Fibroblast of the conjunctiva (primary cell): ENCODE measurements at regions not wholly inside any gene's neighbourhood (a gene's known extent, or its start where the extent isn't known, plus 50 kb on each side); places are given as distances from the start of the nearest gene placed in this dataset.
"Not testable (repeated sequence)": the region's sequence is repeated elsewhere in the genome, so short reads cannot be mapped to it uniquely, and the experiment has no call there.

ENCODE experiments used
- DNase-seq: peaks from one replicate; pipeline ENCODE4 v3.0.0-alpha.2; 2010; ENCODE audit warnings: low read depth

DNA sequence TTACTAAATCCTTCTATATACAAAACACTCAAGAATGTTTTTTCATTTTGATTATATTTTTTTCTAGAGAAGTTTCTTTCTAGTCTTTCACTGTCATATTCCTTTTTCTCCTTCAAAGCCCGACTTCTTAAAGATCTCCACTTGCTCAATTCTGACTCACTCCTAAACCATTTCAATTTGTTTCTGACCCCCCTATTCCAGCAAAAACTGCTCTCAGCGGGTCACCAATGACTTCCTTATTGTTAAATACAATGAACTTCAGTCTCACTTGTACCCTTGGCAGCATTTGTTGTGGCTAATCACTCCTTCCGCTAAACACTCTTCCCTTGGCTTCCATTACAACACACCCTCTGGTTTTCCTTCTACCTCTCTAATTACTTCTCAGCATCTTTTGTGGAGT, 111.1 kb upstream of the RBBP8 start:
- no peak for DNase-seq

DNA sequence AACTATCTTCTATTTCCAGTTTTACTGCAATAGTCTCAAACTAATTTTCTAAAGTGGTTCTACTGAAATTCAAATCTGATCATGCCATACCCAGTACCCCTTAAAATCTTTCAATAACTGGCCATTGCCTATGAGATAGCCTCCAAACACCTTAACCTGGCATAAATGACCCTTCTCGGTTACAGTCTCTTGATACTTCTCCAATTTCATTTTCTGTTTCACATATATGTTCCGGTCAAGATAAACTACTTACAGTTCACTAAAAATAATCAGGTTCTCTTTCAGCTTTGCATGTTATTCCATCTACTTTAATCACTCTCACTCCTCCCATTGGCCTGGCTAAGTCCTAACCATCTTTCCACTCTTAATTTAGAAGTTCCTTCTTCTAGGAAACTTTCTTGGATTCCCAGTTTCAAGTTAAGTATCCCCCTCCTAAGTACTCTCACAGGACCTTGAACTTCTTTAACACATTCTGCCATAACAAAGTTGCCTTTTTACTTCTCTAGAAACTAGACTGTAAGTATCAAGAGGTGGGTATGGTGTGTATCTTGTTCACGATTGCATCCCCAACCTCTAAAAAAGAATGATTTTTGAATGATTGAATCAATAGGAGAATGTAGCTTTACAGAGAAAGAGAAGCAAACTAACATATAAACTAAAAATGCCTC, 110.2 kb upstream of the RBBP8 start:
- no peak for DNase-seq

DNA sequence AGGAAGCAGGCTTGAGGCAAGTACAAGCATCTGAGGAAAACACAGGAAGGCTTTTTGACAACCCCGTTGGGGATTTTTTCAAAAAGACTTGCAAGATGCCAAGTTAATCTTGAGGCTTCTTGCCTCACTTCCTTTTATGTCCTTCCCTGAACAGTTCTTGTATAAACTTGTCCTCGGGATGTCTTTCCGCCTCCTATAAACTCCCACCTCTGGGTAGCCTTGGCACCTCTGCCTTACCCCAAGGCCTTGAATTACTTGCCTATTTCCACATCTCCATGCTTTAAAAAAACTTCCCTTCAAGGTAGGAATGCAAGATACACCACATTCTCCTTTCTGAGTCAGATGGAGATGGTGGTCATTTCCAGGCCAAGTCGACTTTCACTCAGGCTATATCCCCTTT, 106.4 kb upstream of the RBBP8 start:
- DNase-seq, result no peak

- DNase-seq, result no peak
Measured at GRCh38 chr18:22827216-22827615, 105.9 kb upstream of the RBBP8 start.

GRCh38 chr18:22827741-22828140, 105.4 kb upstream of the RBBP8 start:
- no peak for DNase-seq

DNA sequence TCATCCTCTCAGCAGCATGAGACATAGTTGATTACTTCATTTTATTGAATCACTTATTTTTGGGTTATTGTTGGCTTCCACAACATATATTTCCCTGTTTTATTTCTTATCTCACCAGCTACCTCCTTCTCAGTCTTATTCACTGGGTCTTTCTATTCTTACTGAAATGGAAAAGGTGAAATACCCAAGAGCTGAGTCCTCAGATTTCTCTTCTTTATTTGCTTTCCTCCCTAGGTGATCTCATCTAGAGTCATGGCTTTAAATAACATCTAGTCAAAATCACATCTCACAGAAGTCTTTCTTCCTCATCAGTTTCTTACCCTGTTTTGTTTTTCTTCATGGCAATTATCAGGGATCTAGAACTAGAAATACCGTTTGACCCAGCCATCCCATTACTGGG, 105.0 kb upstream of the RBBP8 start:
- no peak for DNase-seq

- not testable (repeated sequence) for DNase-seq
Measured at GRCh38 chr18:22828583-22828982, 104.5 kb upstream of the RBBP8 start.

DNA sequence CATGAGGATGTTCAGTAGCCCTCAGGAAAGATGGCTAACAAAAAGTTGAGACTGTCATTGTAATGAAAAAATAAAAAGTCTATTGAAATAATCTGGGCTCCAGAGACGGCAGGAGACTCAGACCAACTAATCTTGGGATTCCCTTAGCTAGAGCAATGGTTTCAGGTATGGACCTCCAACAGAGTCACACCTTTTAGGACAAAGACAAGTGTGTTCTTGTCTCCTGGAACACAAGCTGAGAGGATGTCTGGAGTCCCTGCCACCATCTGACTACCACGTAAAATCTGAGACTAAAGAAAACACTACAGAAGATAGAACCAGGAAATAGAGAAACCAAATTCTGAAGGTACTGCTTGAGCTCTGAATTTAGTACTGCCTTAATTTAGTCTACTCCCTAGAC, 103.3 kb upstream of the RBBP8 start:
- DNase-seq, result no peak

GRCh38 chr18:22830511-22830910, 102.6 kb upstream of the RBBP8 start:
- DNase-seq, result no peak

DNA sequence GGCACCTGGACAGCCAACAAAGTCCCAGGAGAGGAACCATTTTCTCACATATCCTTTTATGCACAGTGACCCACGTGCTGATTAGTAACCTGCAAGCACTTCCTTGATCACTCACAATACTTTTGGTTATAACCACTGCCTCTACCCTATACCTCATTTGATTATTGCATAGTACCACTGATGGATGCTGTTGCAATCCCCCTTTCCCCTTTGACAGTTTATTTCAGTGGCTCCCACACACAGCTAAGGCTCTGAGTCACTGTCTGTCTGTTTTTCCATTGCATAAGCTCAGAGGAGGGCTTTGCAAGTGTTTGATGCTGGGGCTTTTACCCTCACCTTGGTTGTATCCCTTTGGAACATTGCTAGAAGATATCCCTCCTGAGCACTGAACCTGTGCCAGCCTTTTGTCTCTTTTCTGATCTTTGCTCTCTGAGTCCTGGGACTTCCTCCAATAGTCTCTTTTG, 101.7 kb upstream of the RBBP8 start:
- no peak for DNase-seq

DNA sequence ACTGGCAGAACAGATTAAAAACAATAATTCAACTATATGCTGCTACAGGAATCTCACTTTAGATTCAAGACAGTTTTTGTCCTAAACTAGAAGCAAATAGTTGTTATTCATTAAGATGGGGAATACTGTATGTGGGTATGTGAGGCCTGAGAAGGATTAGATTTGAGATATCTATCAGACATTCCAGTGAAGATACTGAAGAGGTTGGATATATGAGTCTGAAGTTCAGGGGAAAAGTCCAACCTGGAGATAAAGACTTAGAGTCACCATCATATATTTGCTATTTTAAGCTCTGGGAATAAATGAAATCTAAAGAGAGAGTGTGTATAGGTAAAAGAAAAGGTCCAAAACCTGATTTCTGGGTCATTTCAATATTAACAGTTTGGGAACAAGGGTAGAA, 96.2 kb upstream of the RBBP8 start:
- DNase-seq, result no peak

DNA sequence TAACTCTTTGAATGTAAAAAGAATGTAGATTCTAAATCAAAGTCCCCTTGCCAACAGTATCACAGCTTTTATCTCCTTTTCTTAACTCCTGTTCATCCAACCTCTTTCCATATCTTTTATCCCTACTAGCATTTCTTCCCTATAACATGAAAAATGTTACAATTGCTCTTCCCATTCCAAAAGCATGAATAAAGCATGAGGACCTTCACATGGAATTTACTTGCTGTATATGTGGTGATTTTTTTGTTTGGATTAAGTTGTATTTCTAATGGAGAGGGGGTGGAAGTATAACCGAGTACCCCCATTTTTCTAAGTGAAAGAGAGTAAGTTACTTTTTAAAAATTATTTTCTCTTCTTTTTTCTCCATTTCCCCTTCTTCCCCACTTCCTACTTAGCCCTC, 94.9 kb upstream of the RBBP8 start:
- DNase-seq, result no peak

GRCh38 chr18:22838639-22839277, 94.4 kb upstream of the RBBP8 start:
- DNase-seq, result no peak

DNA sequence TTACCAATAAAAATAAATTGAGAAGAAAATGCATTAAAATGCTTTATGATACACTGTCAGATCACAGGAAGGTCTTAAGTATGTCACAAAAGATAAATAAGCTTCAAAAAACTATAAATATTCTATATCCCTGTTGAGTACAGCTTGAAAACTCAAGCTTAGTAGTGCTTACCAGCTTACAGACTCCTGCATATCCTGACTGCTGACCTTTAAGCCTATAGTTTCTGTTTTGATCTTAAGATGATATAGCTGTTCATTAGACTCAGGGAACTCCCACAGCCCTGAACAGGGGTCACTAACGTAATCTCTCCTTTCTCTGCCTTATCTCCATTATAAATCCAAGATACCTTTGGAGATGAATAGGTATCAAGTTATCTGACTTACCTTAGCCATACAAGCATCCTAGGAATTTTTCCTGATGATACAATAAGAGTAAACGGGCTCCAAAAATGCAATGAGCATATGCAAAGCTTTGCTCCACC, 93.7 kb upstream of the RBBP8 start:
- no peak for DNase-seq

GRCh38 chr18:22840606-22841144, 92.5 kb upstream of the RBBP8 start:
- no peak for DNase-seq

DNA sequence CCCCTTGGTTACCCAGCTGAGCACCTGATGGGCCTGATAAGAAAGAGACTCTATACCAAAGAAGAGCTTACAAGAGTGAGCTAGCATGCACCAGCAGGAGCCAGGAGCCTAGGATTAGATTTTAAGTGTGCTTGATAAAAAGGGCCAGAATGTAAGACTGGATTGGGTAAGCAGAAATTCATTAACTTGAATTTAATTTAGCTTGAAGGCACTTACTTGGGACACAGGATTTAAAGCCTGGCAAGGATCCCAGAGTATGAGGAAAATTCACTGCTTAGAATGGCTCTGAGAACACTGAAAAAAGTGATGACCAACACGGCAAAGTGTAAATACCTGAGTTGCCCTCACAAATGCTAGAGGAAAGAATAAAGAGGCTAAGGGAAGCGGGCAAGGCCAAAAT, 91.3 kb upstream of the RBBP8 start:
- no peak for DNase-seq

DNA sequence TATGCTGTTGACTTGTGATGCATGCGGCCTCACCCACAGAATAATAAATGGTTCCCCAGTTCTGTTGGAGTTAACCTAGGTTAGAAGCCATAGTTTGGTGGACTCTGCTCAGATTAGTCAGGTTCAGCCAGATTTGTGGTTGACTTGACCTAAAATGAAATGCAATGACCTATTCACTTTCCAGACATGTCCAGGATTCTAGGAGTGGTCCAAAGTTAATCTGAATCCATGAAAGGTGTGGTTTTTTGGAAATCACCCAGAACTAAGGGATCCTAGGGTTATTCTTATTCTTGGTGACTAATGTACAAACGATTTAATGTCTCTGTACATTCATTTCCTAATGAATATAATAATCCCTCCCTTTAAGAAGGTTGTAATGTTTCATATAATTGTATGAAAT, 88.9 kb upstream of the RBBP8 start:
- no peak for DNase-seq

- DNase-seq, result no peak
Measured at GRCh38 chr18:22844628-22845027, 88.5 kb upstream of the RBBP8 start.

DNA sequence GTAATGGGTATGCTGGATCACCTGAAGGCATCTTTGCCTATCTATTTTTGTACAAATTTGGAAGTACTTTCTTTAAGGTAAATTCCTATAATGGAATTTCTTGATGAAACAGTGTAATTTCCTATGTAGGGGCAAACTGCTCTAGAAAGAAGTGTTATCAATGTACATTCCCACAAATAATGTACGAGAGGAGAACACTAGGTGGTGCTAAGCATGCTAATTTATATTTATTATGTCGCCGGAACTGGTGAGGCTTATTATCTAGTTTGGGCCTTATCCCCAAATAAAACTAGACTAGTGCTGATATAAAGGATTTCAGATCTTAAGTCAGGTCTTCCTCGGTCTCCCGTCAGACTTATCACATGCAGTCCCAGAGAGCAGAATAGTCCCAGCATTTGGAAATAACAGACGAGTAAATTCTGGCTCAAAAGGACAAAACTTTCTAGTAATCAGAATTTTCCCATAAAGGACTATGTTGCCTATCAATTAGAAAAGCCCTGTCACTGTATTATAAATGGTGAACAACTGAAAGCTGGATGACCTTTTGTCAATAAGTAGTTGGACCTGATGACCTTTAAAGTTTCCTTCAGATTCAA, 86.9 kb upstream of the RBBP8 start:
- DNase-seq, result no peak

DNA sequence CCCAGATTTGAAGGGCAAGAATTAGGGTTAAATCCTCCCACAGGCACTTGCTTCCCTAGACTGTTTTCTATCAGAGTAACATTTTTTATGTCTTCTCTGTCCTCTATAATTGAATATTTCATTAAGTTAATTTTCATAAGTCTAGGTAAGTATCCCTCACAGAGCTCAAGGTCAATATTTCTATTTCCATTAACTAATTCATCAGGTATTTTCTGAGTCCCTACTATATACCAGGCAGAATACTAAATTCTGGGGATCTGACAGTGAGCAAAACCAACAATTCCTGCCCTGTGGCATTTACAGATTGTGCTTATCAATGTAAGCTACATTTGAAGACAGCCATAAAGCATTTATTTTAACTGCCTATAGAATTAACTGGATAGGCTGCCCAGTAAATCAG, 86.4 kb upstream of the RBBP8 start:
- no peak for DNase-seq

GRCh38 chr18:22847392-22847791, 85.7 kb upstream of the RBBP8 start:
- DNase-seq, result no peak

DNA sequence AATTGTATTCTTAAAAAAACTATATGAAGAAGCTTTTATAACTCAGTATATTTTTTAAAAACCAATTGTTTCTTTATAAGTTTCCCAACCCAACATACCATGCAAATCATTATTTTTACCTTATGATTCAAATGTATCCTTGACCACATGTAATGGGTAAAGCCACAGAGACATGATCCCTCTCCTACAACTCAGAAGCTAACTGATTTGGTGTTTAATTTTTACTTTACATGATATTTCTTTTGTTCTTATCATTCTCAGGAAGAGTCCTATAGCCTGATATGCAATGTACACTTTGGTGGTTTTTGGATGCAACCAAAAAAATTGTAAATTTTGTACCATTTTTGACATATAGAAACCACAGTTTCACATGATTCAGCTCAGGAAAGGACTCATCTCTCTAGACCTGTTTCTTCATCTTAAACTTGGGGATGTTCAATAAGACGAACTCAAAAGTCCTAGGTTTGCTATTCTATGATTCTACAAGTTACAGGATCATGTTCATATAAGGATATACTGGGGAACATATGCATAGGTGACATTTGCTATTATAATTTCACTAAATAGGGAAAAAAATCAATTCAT, 85.2 kb upstream of the RBBP8 start:
- no peak for DNase-seq

DNA sequence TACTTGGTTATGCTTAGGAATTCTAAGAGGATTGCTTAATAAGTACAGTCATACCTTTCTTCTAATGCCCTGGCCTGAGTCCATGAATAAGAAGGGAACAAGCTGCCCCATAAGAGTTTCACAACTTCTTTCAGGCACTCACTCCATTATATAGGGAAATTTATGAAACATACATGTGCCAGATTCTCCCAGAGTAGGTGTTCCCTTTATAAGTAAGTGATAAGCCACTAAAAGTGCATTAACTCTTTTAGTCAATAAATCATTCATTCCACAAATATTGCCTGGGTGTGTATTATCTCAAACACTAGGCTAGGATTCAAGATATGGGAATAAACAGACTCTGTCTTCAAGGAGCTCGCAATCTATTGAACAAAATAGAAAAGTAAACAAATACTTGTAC, 84.5 kb upstream of the RBBP8 start:
- no peak for DNase-seq
